ENCODE measurements at regions not wholly inside any gene's neighbourhood (a gene's known extent, or its start where the extent isn't known, plus 50 kb on each side); places are given as distances from the start of the nearest gene placed in this dataset.

GRCh38 chr4:19408490-19408889, 843.2 kb upstream of the SLIT2 start:
- no peak for TF ChIP-seq CTCF (IDR thresholded peaks at IDR 0.05)
- no peaks in the 10 kb centered on the region for H3K36me3 ChIP-seq
- H3K27ac ChIP-seq = no peak overlapping the region
- H3K9me3 ChIP-seq = no peaks in the 10 kb centered on the region
- H3K4me3 ChIP-seq = no peak overlapping the region
- no peaks in the 10 kb centered on the region for H3K4me1 ChIP-seq
- no peak for DNase-seq (ENCODE audit: low spot score in 2 of 2)
- H3K27me3 ChIP-seq = no peaks in the 10 kb centered on the region
- intact Hi-C loops (cut with DNase I) = no loop called here

- DNase-seq (ENCODE audit: low spot score in 2 of 2) = no peak
- Histone ChIP-seq H3K27ac (no peak overlapping the region), H3K36me3 (no peaks in the 10 kb centered on the region), H3K27me3 (no peaks in the 10 kb centered on the region), H3K4me1 (no peaks in the 10 kb centered on the region), H3K9me3 (no peaks in the 10 kb centered on the region), H3K4me3 (no peak overlapping the region)
- TF ChIP-seq CTCF (IDR thresholded peaks at IDR 0.05) = no peak
- intact Hi-C loops (cut with DNase I) = no loop called here
These were observed 844.9 kb upstream of the SLIT2 start for GRCh38 chr4:19406789-19407188.

- H3K36me3 ChIP-seq = no peaks in the 10 kb centered on the region
- no peaks in the 10 kb centered on the region for H3K4me1 ChIP-seq
- no peaks in the 10 kb centered on the region for H3K27me3 ChIP-seq
- H3K4me3 ChIP-seq = no peak overlapping the region
- DNase-seq (ENCODE audit: low spot score in 2 of 2) = no peak
- no peak overlapping the region for H3K27ac ChIP-seq
- no peak for TF ChIP-seq CTCF (IDR thresholded peaks at IDR 0.05)
- H3K9me3 ChIP-seq = no peaks in the 10 kb centered on the region
- intact Hi-C loops (cut with DNase I) = no loop called here
These were observed 847.8 kb upstream of the SLIT2 start for GRCh38 chr4:19403786-19404370.

GRCh38 chr4:19402581-19403065, 849.1 kb upstream of the SLIT2 start:
- no peak for DNase-seq (ENCODE audit: low spot score in 2 of 2)
- no peaks in the 10 kb centered on the region for H3K4me1 ChIP-seq
- H3K36me3 ChIP-seq = no peaks in the 10 kb centered on the region
- H3K9me3 ChIP-seq = no peaks in the 10 kb centered on the region
- H3K4me3 ChIP-seq = no peak overlapping the region
- intact Hi-C loops (cut with DNase I) = no loop called here
- TF ChIP-seq CTCF (IDR thresholded peaks at IDR 0.05) = no peak
- no peaks in the 10 kb centered on the region for H3K27me3 ChIP-seq
- H3K27ac ChIP-seq = no peak overlapping the region

GRCh38 chr4:19401301-19402080, 850.2 kb upstream of the SLIT2 start:
- TF ChIP-seq CTCF (IDR thresholded peaks at IDR 0.05) = no peak
- DNase-seq (ENCODE audit: low spot score in 2 of 2) = no peak
- Histone ChIP-seq H3K36me3 (no peaks in the 10 kb centered on the region), H3K9me3 (no peaks in the 10 kb centered on the region), H3K27me3 (no peaks in the 10 kb centered on the region), H3K4me1 (no peaks in the 10 kb centered on the region), H3K4me3 (no peak overlapping the region), H3K27ac (no peak overlapping the region)
- intact Hi-C loops (cut with DNase I) = no loop called here

All from ascending aorta (tissue), 2 donors.